ENCODE measurements at regions not wholly inside any gene's neighbourhood (a gene's known extent, or its start where the extent isn't known, plus 50 kb on each side); places are given as distances from the start of the nearest gene placed in this dataset.

GRCh38 chr19:13681509-13681908 lies 82.8 kb upstream of the MRI1 start:
- TF ChIP-seq EZH2 (IDR thresholded peaks at IDR 0.05; ENCODE audit: low read length, unreplicated experiment) (no peak), CTCF (conservative IDR thresholded peaks at IDR 0.05; ENCODE audit: low read depth, low read length) (no peak)

All from PC-3 (cell line).